GM23338 (cell line): ENCODE measurements at regions not wholly inside any gene's neighbourhood (a gene's known extent, or its start where the extent isn't known, plus 50 kb on each side); places are given as distances from the start of the nearest gene placed in this dataset.

Experiments
- EZH2 ChIP-seq: fragments of 200-600 bp; sonication (generic); IDR thresholded peaks from one replicate; pipeline ENCODE4 v1.8.0; 2017; ENCODE audit warnings: antibody characterized with exemption, mild to moderate bottlenecking, low read depth; ENCODE audit not compliant: unreplicated experiment
- JUNB ChIP-seq: IDR thresholded peaks from one replicate; pipeline ENCODE4 v1.6.1; 2016; ENCODE audit warnings: antibody characterized with exemption; ENCODE audit not compliant: unreplicated experiment
- REST ChIP-seq: IDR thresholded peaks from one replicate; pipeline ENCODE4 v1.6.1; 2018; ENCODE audit warnings: antibody characterized with exemption; ENCODE audit not compliant: unreplicated experiment
- TF ChIP-seq, protein P1 (sequence below), 2 experiments: fragments of 200-600 bp in 1 of 2; sonication (generic) in 1 of 2; conservative IDR thresholded peaks; 2 replicates each; pipeline versions ENCODE4 v1.5.1 to v1.6.1; 2016 to 2017; ENCODE audit warnings: antibody characterized with exemption in 2 of 2, low read depth in 2 of 2, mild to moderate bottlenecking in 2 of 2, moderate library complexity in 1 of 2

DNA sequence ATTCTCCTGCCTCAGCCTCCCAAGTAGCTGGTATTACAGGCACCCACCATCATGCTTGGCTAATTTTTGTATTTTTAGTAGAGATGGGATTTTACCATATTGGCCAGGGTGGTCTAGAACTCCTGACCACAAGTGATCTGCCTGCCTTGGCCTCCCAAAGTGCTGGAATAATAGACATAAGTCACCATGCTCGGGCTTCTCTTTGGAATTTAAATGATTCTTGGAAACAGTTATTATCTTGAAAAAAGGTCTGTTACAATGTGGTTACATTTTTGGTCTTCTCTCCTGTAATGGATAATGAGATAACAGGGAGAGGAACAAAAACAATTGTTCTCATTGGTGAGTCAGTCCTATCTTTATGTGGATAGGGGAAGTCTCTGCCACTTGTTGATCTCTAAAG lies 59.8 kb upstream of the AADACL2 start:
- TF ChIP-seq EZH2 (no peak), REST (no peak), JUNB (no peak)
- TF ChIP-seq, protein P1, sequence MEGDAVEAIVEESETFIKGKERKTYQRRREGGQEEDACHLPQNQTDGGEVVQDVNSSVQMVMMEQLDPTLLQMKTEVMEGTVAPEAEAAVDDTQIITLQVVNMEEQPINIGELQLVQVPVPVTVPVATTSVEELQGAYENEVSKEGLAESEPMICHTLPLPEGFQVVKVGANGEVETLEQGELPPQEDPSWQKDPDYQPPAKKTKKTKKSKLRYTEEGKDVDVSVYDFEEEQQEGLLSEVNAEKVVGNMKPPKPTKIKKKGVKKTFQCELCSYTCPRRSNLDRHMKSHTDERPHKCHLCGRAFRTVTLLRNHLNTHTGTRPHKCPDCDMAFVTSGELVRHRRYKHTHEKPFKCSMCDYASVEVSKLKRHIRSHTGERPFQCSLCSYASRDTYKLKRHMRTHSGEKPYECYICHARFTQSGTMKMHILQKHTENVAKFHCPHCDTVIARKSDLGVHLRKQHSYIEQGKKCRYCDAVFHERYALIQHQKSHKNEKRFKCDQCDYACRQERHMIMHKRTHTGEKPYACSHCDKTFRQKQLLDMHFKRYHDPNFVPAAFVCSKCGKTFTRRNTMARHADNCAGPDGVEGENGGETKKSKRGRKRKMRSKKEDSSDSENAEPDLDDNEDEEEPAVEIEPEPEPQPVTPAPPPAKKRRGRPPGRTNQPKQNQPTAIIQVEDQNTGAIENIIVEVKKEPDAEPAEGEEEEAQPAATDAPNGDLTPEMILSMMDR (conservative IDR thresholded peaks at IDR 0.05; ENCODE audit: low read depth in 2 of 2): no peak
